Gastroesophageal sphincter (tissue), 3 donors: ENCODE measurements at regions not wholly inside any gene's neighbourhood (a gene's known extent, or its start where the extent isn't known, plus 50 kb on each side); places are given as distances from the start of the nearest gene placed in this dataset.

Source experiments
- CTCF ChIP-seq, 4 experiments: fragments of 200-600 bp in 2 of 4; fragments of 450-650 bp in 2 of 4; sonication (generic) in 1 of 4; IDR thresholded peaks; one replicate each; pipeline ENCODE4 v1.5.1; 2017 to 2019; ENCODE audit warnings: antibody characterized with exemption in 4 of 4, mild to moderate bottlenecking in 2 of 4, moderate library complexity in 2 of 4
- EP300 ChIP-seq: sonication (generic); formaldehyde crosslinking; IDR thresholded peaks from one replicate; pipeline ENCODE4 v1.6.1; 2017; ENCODE audit warnings: antibody characterized with exemption, mild to moderate bottlenecking
- POLR2A ChIP-seq, 2 donors: fragments of 450-650 bp; IDR thresholded peaks; one replicate each; pipeline ENCODE4 v1.6.1; 2017; ENCODE audit warnings: antibody characterized with exemption in 2 of 2, mild to moderate bottlenecking in 2 of 2, moderate library complexity in 1 of 2
- POLR2AphosphoS5 ChIP-seq: sonication (generic); formaldehyde crosslinking; IDR thresholded peaks from one replicate; pipeline ENCODE4 v1.6.1; 2017; ENCODE audit warnings: antibody characterized with exemption

DNA sequence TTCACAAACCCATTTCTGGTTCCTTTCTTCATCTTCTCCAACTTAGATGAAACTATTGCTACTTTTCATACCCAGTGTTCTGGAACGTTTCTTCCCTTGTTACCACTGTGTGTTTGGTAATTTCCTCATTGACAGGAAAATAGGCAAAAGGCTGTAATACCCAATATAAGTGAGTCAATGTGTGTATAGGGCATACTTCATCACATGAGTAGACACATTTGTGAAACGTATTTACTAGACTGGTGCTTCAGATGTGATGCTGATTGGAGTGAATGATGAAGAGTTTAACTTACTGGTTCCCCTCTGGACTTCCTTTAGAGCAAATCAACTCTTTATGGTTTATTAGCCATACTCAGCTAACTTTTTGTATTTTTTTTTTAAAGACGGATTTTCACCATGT lies 195.1 kb upstream of the ATP6AP2 start:
- TF ChIP-seq CTCF (IDR thresholded peaks at IDR 0.05) (no peak), POLR2A (IDR thresholded peaks at IDR 0.05) (no peak), POLR2AphosphoS5 (no peak), EP300 (no peak)
